H9 (cell line): ENCODE measurements at regions not wholly inside any gene's neighbourhood (a gene's known extent, or its start where the extent isn't known, plus 50 kb on each side); places are given as distances from the start of the nearest gene placed in this dataset.

Source experiments
- DNase-seq: peaks from one replicate; pipeline ENCODE4 v3.0.0-alpha.2; 2017
- H2AFZ ChIP-seq: one replicate; pipeline ENCODE4 v1.6.1; 2013; ENCODE audit warnings: mild to moderate bottlenecking, low read length, control low read depth, moderate library complexity
- H2AK5ac ChIP-seq: 2 replicates; pipeline ENCODE4 v1.6.1; 2013; ENCODE audit warnings: low read length, control low read depth, mixed read lengths; ENCODE audit not compliant: insufficient read length
- H2BK120ac ChIP-seq: one replicate; pipeline ENCODE4 v1.6.1; 2013; ENCODE audit warnings: low read depth, mild to moderate bottlenecking, low read length, control low read depth, inconsistent platforms; ENCODE audit not compliant: poor library complexity, severe bottlenecking
- H2BK12ac ChIP-seq: 2 replicates; pipeline ENCODE4 v1.6.1; 2013; ENCODE audit warnings: low read length, control low read depth, mixed read lengths, low read depth; ENCODE audit not compliant: insufficient read length
- H2BK15ac ChIP-seq: 2 replicates; pipeline ENCODE4 v1.6.1; 2013; ENCODE audit warnings: low read depth, low read length, control low read depth
- H2BK20ac ChIP-seq: one replicate; pipeline ENCODE4 v1.6.1; 2013; ENCODE audit warnings: low read depth, mild to moderate bottlenecking, low read length, control low read depth, inconsistent platforms; ENCODE audit not compliant: poor library complexity, severe bottlenecking
- H2BK5ac ChIP-seq: 2 replicates; pipeline ENCODE4 v1.6.1; 2013; ENCODE audit warnings: low read length, control low read depth, mixed read lengths; ENCODE audit not compliant: insufficient read length
- H3K14ac ChIP-seq: 2 replicates; pipeline ENCODE4 v1.6.1; 2013; ENCODE audit warnings: low read length, control low read depth; ENCODE audit not compliant: insufficient read depth
- H3K18ac ChIP-seq: 2 replicates; pipeline ENCODE4 v1.6.1; 2013; ENCODE audit warnings: low read depth, mild to moderate bottlenecking, mixed read lengths, low read length, control low read depth; ENCODE audit not compliant: insufficient read length
- H3K23ac ChIP-seq: 2 replicates; pipeline ENCODE4 v1.6.1; 2013; ENCODE audit warnings: low read length, control low read depth, mixed read lengths, low read depth; ENCODE audit not compliant: insufficient read length
- H3K23me2 ChIP-seq: 2 replicates; pipeline ENCODE4 v1.6.1; 2013; ENCODE audit warnings: low read depth, mild to moderate bottlenecking, mixed read lengths, low read length, control low read depth; ENCODE audit not compliant: insufficient read length, poor library complexity, severe bottlenecking
- H3K27ac ChIP-seq: 2 replicates; pipeline ENCODE4 v1.5.1; 2013; ENCODE audit warnings: low read length, control low read depth, mixed read lengths, low read depth; ENCODE audit not compliant: insufficient read length
- H3K27me3 ChIP-seq: 2 replicates; pipeline ENCODE4 v1.6.1; 2013; ENCODE audit warnings: low read length, control low read depth, inconsistent platforms; ENCODE audit not compliant: insufficient read depth
- H3K4ac ChIP-seq: 2 replicates; pipeline ENCODE4 v1.6.1; 2013; ENCODE audit warnings: low read depth, mild to moderate bottlenecking, control low read depth, inconsistent platforms, low read length, moderate library complexity
- H3K4me1 ChIP-seq: 2 replicates; pipeline ENCODE4 v1.6.1; 2013; ENCODE audit warnings: low read length, control low read depth, inconsistent platforms; ENCODE audit not compliant: insufficient read depth
- H3K4me2 ChIP-seq: 2 replicates; pipeline ENCODE4 v1.6.1; 2013; ENCODE audit warnings: low read length, control low read depth, mixed read lengths; ENCODE audit not compliant: insufficient read length, insufficient read depth
- H3K56ac ChIP-seq: 2 replicates; pipeline ENCODE4 v1.6.1; 2013; ENCODE audit warnings: low read depth, mild to moderate bottlenecking, mixed read lengths, low read length, control low read depth; ENCODE audit not compliant: insufficient read length
- H3K79me1 ChIP-seq: 2 replicates; pipeline ENCODE4 v1.6.1; 2013; ENCODE audit warnings: low read depth, mild to moderate bottlenecking, moderate library complexity, low read length, control low read depth, inconsistent platforms; ENCODE audit not compliant: insufficient read depth, poor library complexity, severe bottlenecking
- H3K79me2 ChIP-seq: 2 replicates; pipeline ENCODE4 v1.6.1; 2013; ENCODE audit warnings: low read length, control low read depth, inconsistent platforms; ENCODE audit not compliant: insufficient read depth
- H3K9ac ChIP-seq: 2 replicates; pipeline ENCODE4 v1.6.1; 2013; ENCODE audit warnings: low read length, control low read depth, mixed read lengths; ENCODE audit not compliant: insufficient read length; ENCODE audit errors: extremely low read depth
- H3K9me3 ChIP-seq: one replicate; pipeline ENCODE4 v1.6.1; 2013; ENCODE audit warnings: low read depth, low read length, inconsistent platforms; ENCODE audit not compliant: control insufficient read depth
- H3T11ph ChIP-seq: one replicate; pipeline ENCODE4 v1.6.1; 2013; ENCODE audit warnings: mild to moderate bottlenecking, low read length, control low read depth, inconsistent platforms
- H4K20me1 ChIP-seq: one replicate; pipeline ENCODE4 v1.6.1; 2013; ENCODE audit not compliant: control insufficient read depth, insufficient read length, insufficient read depth
- H4K5ac ChIP-seq: 2 replicates; pipeline ENCODE4 v1.6.1; 2013; ENCODE audit warnings: low read depth, mild to moderate bottlenecking, mixed read lengths, low read length, control low read depth; ENCODE audit not compliant: insufficient read length
- H4K8ac ChIP-seq: replicated peaks from 2 replicates; pipeline ENCODE4 v1.6.1; 2013; ENCODE audit warnings: low read length, control low read depth, mixed read lengths, low read depth; ENCODE audit not compliant: insufficient read length
- H4K91ac ChIP-seq: 2 replicates; pipeline ENCODE4 v1.6.1; 2013; ENCODE audit warnings: low read depth, mild to moderate bottlenecking, moderate library complexity, mixed read lengths, low read length, control low read depth; ENCODE audit not compliant: insufficient read length
- H3K27ac Mint-ChIP-seq, 3 experiments: 2 replicates in 2 of 3; 3 replicates in 1 of 3; pipeline ENCODE4 v1.8.0; 2020 to 2021; ENCODE audit warnings: mixed read lengths in 3 of 3, mild to moderate bottlenecking in 1 of 3, moderate library complexity in 1 of 3
- H3K27me3 Mint-ChIP-seq: 2 replicates; pipeline ENCODE4 v1.8.0; 2021; ENCODE audit warnings: low read depth, mild to moderate bottlenecking, moderate library complexity, mixed read lengths
- H3K36me3 Mint-ChIP-seq, 3 experiments: 2 replicates in 2 of 3; 3 replicates in 1 of 3; pipeline ENCODE4 v1.8.0; 2020 to 2021; ENCODE audit warnings: low read depth in 3 of 3, mixed read lengths in 3 of 3; ENCODE audit not compliant: insufficient read depth in 1 of 3
- H3K4me1 Mint-ChIP-seq, 2 experiments: 2 replicates each; pipeline ENCODE4 v1.8.0; 2020; ENCODE audit warnings: mixed read lengths in 2 of 2
- H3K4me3 Mint-ChIP-seq, 2 experiments: 2 replicates in 1 of 2; 3 replicates in 1 of 2; pipeline ENCODE4 v1.8.0; 2020 to 2021; ENCODE audit warnings: mild to moderate bottlenecking in 2 of 2, mixed read lengths in 2 of 2, moderate library complexity in 1 of 2
- H3K9me3 Mint-ChIP-seq, 2 experiments: 2 replicates in 1 of 2; 3 replicates in 1 of 2; pipeline ENCODE4 v1.8.0; 2020; ENCODE audit warnings: mild to moderate bottlenecking in 2 of 2, mixed read lengths in 2 of 2, moderate library complexity in 1 of 2
- CTCF ChIP-seq: fragments of 200-600 bp; sonication (generic); conservative IDR thresholded peaks from 3 replicates; pipeline ENCODE4 v1.8.0; 2021; ENCODE audit warnings: antibody characterized with exemption, mild to moderate bottlenecking

GRCh38 chr6:11349880-11350279, 117.4 kb upstream of the NEDD9 start:
- Mint-ChIP-seq H3K9me3 (peaks cover 0 to 3% of the 10 kb centered on the region in 2 experiments; a peak in 2 of 5 replicates), H3K36me3 (no peaks in the 10 kb centered on the region; a peak in 1 of 7 replicates), H3K27ac (no peak overlapping the region), H3K27me3 (peaks cover 8% of the 10 kb centered on the region), H3K4me3 (no peak overlapping the region), H3K4me1 (no peaks in the 10 kb centered on the region)
- H2BK120ac ChIP-seq = no peak overlapping the region
- H2AK5ac ChIP-seq = no peak overlapping the region
- H3T11ph ChIP-seq = no peak overlapping the region
- no peaks in the 10 kb centered on the region for H3K23me2 ChIP-seq
- no peak overlapping the region for H3K23ac ChIP-seq
- H2BK12ac ChIP-seq = no peak overlapping the region
- H3K4me1 ChIP-seq = no peaks in the 10 kb centered on the region
- no peaks in the 10 kb centered on the region for H3K79me1 ChIP-seq
- H3K9ac ChIP-seq = no peak overlapping the region
- TF ChIP-seq CTCF = no peak
- H3K4ac ChIP-seq = no peak overlapping the region
- DNase-seq = no peak
- no peak overlapping the region for H3K27ac ChIP-seq
- H3K56ac ChIP-seq = no peak overlapping the region
- H2BK15ac ChIP-seq = no peak overlapping the region
- H3K18ac ChIP-seq = no peak overlapping the region
- no peak overlapping the region for H2BK5ac ChIP-seq
- H3K14ac ChIP-seq = no peak overlapping the region
- H2BK20ac ChIP-seq = no peak overlapping the region
- no peak overlapping the region for H4K8ac ChIP-seq
- H3K27me3 ChIP-seq = no peaks in the 10 kb centered on the region
- H2AFZ ChIP-seq = no peak overlapping the region
- H3K9me3 ChIP-seq = no peaks in the 10 kb centered on the region
- H4K20me1 ChIP-seq = no peaks in the 10 kb centered on the region
- H3K4me2 ChIP-seq = no peak overlapping the region
- H3K79me2 ChIP-seq = peaks cover 1% of the 10 kb centered on the region; the same call in 1 of the 2 replicates
- no peak overlapping the region for H4K91ac ChIP-seq
- no peak overlapping the region for H4K5ac ChIP-seq
